HG03342 (cell line): ENCODE measurements at regions not wholly inside any gene's neighbourhood (a gene's known extent, or its start where the extent isn't known, plus 50 kb on each side); places are given as distances from the start of the nearest gene placed in this dataset.
A peak's percentile ranks its signal among the peaks of the same experiment; 100 is the strongest.

Experiments used
- ATAC-seq: cut with Tn5 transposase; IDR thresholded peaks from one replicate; pipeline ENCODE4 v1.9.1; 2021; ENCODE audit warnings: mild to moderate bottlenecking, moderate library complexity; ENCODE audit not compliant: unreplicated experiment

- ATAC-seq: no peak
These were observed 371.3 kb upstream of the RGMB start for GRCh38 chr5:98402130-98402529.

- ATAC-seq: no peak
These were observed 370.3 kb upstream of the RGMB start for GRCh38 chr5:98403131-98403530.

GRCh38 chr5:98414938-98415337 lies 358.5 kb upstream of the RGMB start:
- ATAC-seq: no peak

- no peak for ATAC-seq
These were observed 357.8 kb upstream of the RGMB start for GRCh38 chr5:98415663-98416062.

GRCh38 chr5:98416541-98416940 lies 356.9 kb upstream of the RGMB start:
- no peak for ATAC-seq

- no peak for ATAC-seq
These were observed 353.6 kb upstream of the RGMB start for GRCh38 chr5:98419825-98420224.

- ATAC-seq: no peak
These were observed 348.6 kb upstream of the RGMB start for GRCh38 chr5:98424681-98425450.

GRCh38 chr5:98425640-98426039 lies 347.8 kb upstream of the RGMB start:
- no peak for ATAC-seq

- ATAC-seq: peak; percentile 55
These were observed 344.7 kb upstream of the RGMB start for GRCh38 chr5:98428806-98429205.

GRCh38 chr5:98432378-98432777 lies 341.1 kb upstream of the RGMB start:
- no peak for ATAC-seq

GRCh38 chr5:98433022-98433421 lies 340.4 kb upstream of the RGMB start:
- ATAC-seq: no peak

GRCh38 chr5:98433673-98434072 lies 339.8 kb upstream of the RGMB start:
- no peak for ATAC-seq

- ATAC-seq: no peak
These were observed 336.8 kb upstream of the RGMB start for GRCh38 chr5:98436667-98437066.

GRCh38 chr5:98442448-98442847 lies 331.0 kb upstream of the RGMB start:
- no peak for ATAC-seq

- no peak for ATAC-seq
These were observed 329.6 kb upstream of the RGMB start for GRCh38 chr5:98443881-98444280.

- ATAC-seq: no peak
These were observed 320.2 kb upstream of the RGMB start for GRCh38 chr5:98453296-98453695.

GRCh38 chr5:98454407-98454806 lies 319.1 kb upstream of the RGMB start:
- no peak for ATAC-seq

GRCh38 chr5:98454904-98455303 lies 318.6 kb upstream of the RGMB start:
- no peak for ATAC-seq

GRCh38 chr5:98455665-98456064 lies 317.8 kb upstream of the RGMB start:
- no peak for ATAC-seq

GRCh38 chr5:98458004-98458403 lies 315.5 kb upstream of the RGMB start:
- ATAC-seq: no peak

GRCh38 chr5:98458726-98459125 lies 314.7 kb upstream of the RGMB start:
- no peak for ATAC-seq

GRCh38 chr5:98460536-98460935 lies 312.9 kb upstream of the RGMB start:
- ATAC-seq: no peak

- no peak for ATAC-seq
These were observed 312.0 kb upstream of the RGMB start for GRCh38 chr5:98461485-98461884.
